Gastrocnemius medialis (tissue), 4 donors: ENCODE measurements at regions not wholly inside any gene's neighbourhood (a gene's known extent, or its start where the extent isn't known, plus 50 kb on each side); places are given as distances from the start of the nearest gene placed in this dataset.

Experiments
- ATAC-seq, 2 donors: fragments of 150-250 bp; one replicate each; pipeline ENCODE4 v1.9.1; 2016
- DNase-seq, 2 donors: peaks; one replicate each; pipeline ENCODE4 v3.0.0-alpha.2; 2019
- H3K27ac ChIP-seq, 4 donors: fragments of 200-600 bp; sonication (generic); 1 replicate in 1 of 4; 2 replicates in 3 of 4; pipeline ENCODE4 v1.5.1; 2016 to 2018; ENCODE audit warnings: mild to moderate bottlenecking in 2 of 4, moderate library complexity in 1 of 4
- H3K27me3 ChIP-seq, 3 donors: fragments of 200-600 bp; sonication (generic) in 2 of 3; 1 replicate in 1 of 3; 2 replicates in 2 of 3; pipeline versions ENCODE4 v1.5.1 to v1.6.0; 2016 to 2019; ENCODE audit warnings: mild to moderate bottlenecking in 1 of 3, moderate library complexity in 1 of 3
- H3K36me3 ChIP-seq, 2 donors: fragments of 200-600 bp; sonication (generic) in 1 of 2; one replicate each; pipeline ENCODE4 v1.5.1; 2017 to 2018
- H3K4me1 ChIP-seq, 2 donors: fragments of 200-600 bp; sonication (generic) in 1 of 2; one replicate each; pipeline ENCODE4 v1.5.1; 2016 to 2017; ENCODE audit warnings: mild to moderate bottlenecking in 2 of 2
- H3K4me3 ChIP-seq, 4 donors: fragments of 200-600 bp; sonication (generic) in 3 of 4; 1 replicate in 1 of 4; 2 replicates in 3 of 4; pipeline ENCODE4 v1.5.1; 2016 to 2019; ENCODE audit warnings: mild to moderate bottlenecking in 2 of 4
- H3K9me3 ChIP-seq, 3 donors: fragments of 200-600 bp; sonication (generic) in 2 of 3; 1 replicate in 1 of 3; 2 replicates in 2 of 3; pipeline ENCODE4 v1.5.1; 2016 to 2019
- CTCF ChIP-seq, 5 experiments: fragments of 450-650 bp in 3 of 5; fragments of 200-600 bp in 2 of 5; sonication (generic) in 2 of 5; IDR thresholded peaks in 4 of 5; conservative IDR thresholded peaks in 1 of 5; 1 replicate in 4 of 5; 2 replicates in 1 of 5; pipeline ENCODE4 v1.5.1; 2016 to 2019; ENCODE audit warnings: antibody characterized with exemption in 5 of 5, mild to moderate bottlenecking in 3 of 5, moderate library complexity in 3 of 5
- POLR2A ChIP-seq, 2 donors: fragments of 450-650 bp; IDR thresholded peaks; one replicate each; pipeline ENCODE4 v1.6.1; 2017; ENCODE audit warnings: antibody characterized with exemption in 2 of 2, mild to moderate bottlenecking in 2 of 2, moderate library complexity in 2 of 2
- in situ Hi-C, 4 donors: fragments of 200-750 bp; cut with MboI; loops; one replicate each; pipeline versions ENCODE4 v1.15.0 to v1.8.0; 2017; ENCODE audit warnings: low sequenced_read_pairs in 4 of 4
- intact Hi-C: fragments of 100-400 bp; cut with DNase I; formaldehyde crosslinking; loops from one replicate; pipeline ENCODE4 v1.15.1; 2023; ENCODE audit warnings: low total_unique reads

DNA sequence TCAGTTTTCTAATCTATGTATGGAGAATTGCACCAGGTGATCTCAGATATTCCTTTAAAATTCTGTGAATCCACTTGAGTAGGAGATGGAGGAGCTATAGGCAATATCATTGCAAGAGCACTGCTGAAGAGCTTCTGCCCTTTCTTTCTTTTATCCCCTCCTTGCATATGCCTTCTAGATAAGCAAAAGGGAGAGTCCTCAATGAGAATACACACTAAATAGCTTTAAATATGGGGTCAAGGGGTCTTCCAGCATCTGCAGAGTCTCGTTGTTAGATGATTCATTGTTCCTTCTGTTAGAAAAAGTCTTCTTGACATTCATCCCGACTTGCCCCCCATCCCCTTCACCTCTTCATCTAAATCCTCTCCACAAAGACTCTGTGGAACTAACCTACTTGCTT is 156.1 kb downstream of the PIK3R1 start:
- intact Hi-C loops, result no loop called here
- in situ Hi-C loops, result no loop called here
- DNase-seq (no peak), ATAC-seq (no peak)
- no peaks in the 10 kb centered on the region for H3K36me3 ChIP-seq
- H3K27ac ChIP-seq, result no peak overlapping the region
- H3K9me3 ChIP-seq, result no peaks in the 10 kb centered on the region
- H3K4me3 ChIP-seq, result no peak overlapping the region
- no peaks in the 10 kb centered on the region for H3K4me1 ChIP-seq
- no peak for TF ChIP-seq CTCF (IDR thresholded peaks at IDR 0.05 in 4 of 5, conservative IDR thresholded peaks at IDR 0.05 in 1 of 5)
- TF ChIP-seq POLR2A (IDR thresholded peaks at IDR 0.05), result no peak
- no peaks in the 10 kb centered on the region for H3K27me3 ChIP-seq

DNA sequence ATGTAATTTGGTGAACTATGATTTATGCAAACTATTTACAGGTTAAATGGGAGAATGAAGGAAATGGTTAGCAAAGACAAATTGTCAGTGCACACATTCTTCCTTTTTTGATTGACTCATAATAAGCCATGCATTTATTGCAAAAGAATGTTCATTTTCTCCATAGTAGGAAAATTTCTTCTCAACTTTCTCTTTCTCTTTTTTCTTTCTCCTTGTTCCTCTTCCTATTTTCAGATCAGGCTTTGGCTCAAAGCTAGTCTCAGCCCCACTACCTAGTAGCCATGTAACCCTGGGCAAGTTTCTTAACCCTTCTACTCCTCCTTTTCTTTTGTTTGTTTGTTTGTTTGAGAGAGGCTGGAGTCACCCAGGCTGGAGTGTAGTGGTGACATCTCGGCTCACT is 156.6 kb downstream of the PIK3R1 start:
- TF ChIP-seq CTCF (IDR thresholded peaks at IDR 0.05 in 4 of 5, conservative IDR thresholded peaks at IDR 0.05 in 1 of 5) (no peak), POLR2A (IDR thresholded peaks at IDR 0.05) (no peak)
- Histone ChIP-seq H3K27me3 (no peaks in the 10 kb centered on the region), H3K36me3 (no peaks in the 10 kb centered on the region), H3K27ac (no peak overlapping the region), H3K9me3 (no peaks in the 10 kb centered on the region), H3K4me1 (no peaks in the 10 kb centered on the region), H3K4me3 (no peak overlapping the region)
- ATAC-seq (no peak), DNase-seq (no peak)
- intact Hi-C loops (no loop called here), in situ Hi-C loops (no loop called here)

GRCh38 chr5:68373050-68373449 is 157.5 kb downstream of the PIK3R1 start:
- no peak for TF ChIP-seq CTCF (IDR thresholded peaks at IDR 0.05 in 4 of 5, conservative IDR thresholded peaks at IDR 0.05 in 1 of 5)
- TF ChIP-seq POLR2A (IDR thresholded peaks at IDR 0.05), result no peak
- Histone ChIP-seq H3K27ac (no peak overlapping the region), H3K4me3 (no peak overlapping the region), H3K4me1 (no peaks in the 10 kb centered on the region), H3K27me3 (no peaks in the 10 kb centered on the region), H3K9me3 (no peaks in the 10 kb centered on the region), H3K36me3 (no peaks in the 10 kb centered on the region)
- intact Hi-C loops (no loop called here), in situ Hi-C loops (no loop called here)
- no peak for DNase-seq
- no peak for ATAC-seq

DNA sequence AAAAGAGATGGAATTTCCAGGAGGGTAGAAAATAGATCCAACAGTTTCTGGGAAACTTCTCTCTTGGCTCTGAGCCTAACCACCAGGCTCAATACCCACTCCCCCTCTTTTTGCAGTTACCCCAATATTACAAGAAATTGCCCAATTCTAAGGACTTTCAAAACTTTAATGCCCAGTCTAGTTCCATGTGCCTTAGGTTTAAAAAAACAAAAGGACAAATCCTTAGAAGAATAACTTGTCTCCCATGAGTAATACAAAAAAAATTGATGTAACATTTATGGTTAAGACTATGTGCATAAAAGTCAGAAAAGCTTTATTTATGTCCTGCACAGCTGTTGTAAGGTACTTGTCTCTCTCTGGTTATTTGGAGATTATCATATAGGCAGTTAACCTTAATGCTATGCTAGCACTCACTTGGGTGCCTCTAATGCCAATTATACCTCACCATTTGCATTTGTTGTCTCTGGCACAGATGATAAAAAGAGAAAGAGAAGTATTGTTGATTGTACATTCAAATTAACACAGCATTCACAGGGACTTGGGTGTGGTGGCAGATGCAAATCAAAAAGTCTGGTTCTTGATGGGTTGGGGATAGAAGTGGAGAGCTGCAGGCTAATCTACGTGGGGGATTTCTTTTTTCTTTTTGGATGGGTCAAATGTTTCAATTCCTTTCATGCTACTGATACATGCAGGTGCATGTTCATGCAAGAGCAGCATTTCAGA is 159.4 kb downstream of the PIK3R1 start:
- no peak for TF ChIP-seq CTCF (IDR thresholded peaks at IDR 0.05 in 4 of 5, conservative IDR thresholded peaks at IDR 0.05 in 1 of 5)
- TF ChIP-seq POLR2A (IDR thresholded peaks at IDR 0.05), result no peak
- Histone ChIP-seq H3K36me3 (no peaks in the 10 kb centered on the region), H3K4me1 (no peaks in the 10 kb centered on the region), H3K4me3 (no peak overlapping the region), H3K27me3 (no peaks in the 10 kb centered on the region), H3K27ac (no peak overlapping the region), H3K9me3 (no peaks in the 10 kb centered on the region)
- in situ Hi-C loops, result no loop called here
- intact Hi-C loops, result no loop called here
- ATAC-seq, result no peak
- DNase-seq, result no peak

GRCh38 chr5:68375540-68375939 is 160.0 kb downstream of the PIK3R1 start:
- DNase-seq, result no peak
- no peaks in the 10 kb centered on the region for H3K4me1 ChIP-seq
- H3K36me3 ChIP-seq, result no peaks in the 10 kb centered on the region
- no peak overlapping the region for H3K27ac ChIP-seq
- in situ Hi-C loops (no loop called here), intact Hi-C loops (no loop called here)
- H3K9me3 ChIP-seq, result no peaks in the 10 kb centered on the region
- TF ChIP-seq POLR2A (IDR thresholded peaks at IDR 0.05) (no peak), CTCF (IDR thresholded peaks at IDR 0.05 in 4 of 5, conservative IDR thresholded peaks at IDR 0.05 in 1 of 5) (no peak)
- no peak overlapping the region for H3K4me3 ChIP-seq
- ATAC-seq, result no peak
- no peaks in the 10 kb centered on the region for H3K27me3 ChIP-seq
